ENCODE measurements at regions not wholly inside any gene's neighbourhood (a gene's known extent, or its start where the extent isn't known, plus 50 kb on each side); places are given as distances from the start of the nearest gene placed in this dataset.

GRCh38 chr6:87789198-87789899 lies 87.3 kb upstream of the AKIRIN2 start:
- FAIRE-seq: no peak
- no peak overlapping the region for H3K27ac ChIP-seq
- H3K9me3 ChIP-seq: no peaks in the 10 kb centered on the region
- no peak overlapping the region for H3K4me3 ChIP-seq
- no peak for DNase-seq
- no peak for TF ChIP-seq CTCF (IDR thresholded peaks at IDR 0.05)
- intact Hi-C loops (cut with DNase I): no loop called here
- ATAC-seq: peak in 2 of 4 donors; percentile 44 to 87
- H3K27me3 ChIP-seq: no peaks in the 10 kb centered on the region
- no peaks in the 10 kb centered on the region for H3K4me1 ChIP-seq
- no peaks in the 10 kb centered on the region for H3K36me3 ChIP-seq
- 14 to 29% methylated on average over 2 of the region's 2 CpGs for WGBS, 2 donors

- FAIRE-seq: no peak
- no peak for ATAC-seq
- Histone ChIP-seq H3K27ac (no peak overlapping the region), H3K4me1 (no peaks in the 10 kb centered on the region), H3K36me3 (no peaks in the 10 kb centered on the region), H3K27me3 (no peaks in the 10 kb centered on the region), H3K9me3 (no peaks in the 10 kb centered on the region), H3K4me3 (no peak overlapping the region)
- DNase-seq: no peak
- TF ChIP-seq CTCF (IDR thresholded peaks at IDR 0.05): no peak
- WGBS, 2 donors: 86 to 94% methylated on average over 3 of the region's 3 CpGs
- intact Hi-C loops (cut with DNase I): no loop called here
Measured at GRCh38 chr6:87788141-87788540, 86.1 kb upstream of the AKIRIN2 start.

GRCh38 chr6:87785229-87785862 lies 83.3 kb upstream of the AKIRIN2 start:
- ATAC-seq: no peak
- intact Hi-C loops (cut with DNase I): no loop called here
- H3K4me3 ChIP-seq: no peak overlapping the region
- DNase-seq: no peak
- no peaks in the 10 kb centered on the region for H3K27me3 ChIP-seq
- TF ChIP-seq CTCF (IDR thresholded peaks at IDR 0.05): no peak
- H3K9me3 ChIP-seq: no peaks in the 10 kb centered on the region
- no peak overlapping the region for H3K27ac ChIP-seq
- no peaks in the 10 kb centered on the region for H3K36me3 ChIP-seq
- no peak for FAIRE-seq
- H3K4me1 ChIP-seq: no peaks in the 10 kb centered on the region
- WGBS, 2 donors: 68 to 85% methylated on average over 2 of the region's 2 CpGs

- no peak for TF ChIP-seq CTCF (IDR thresholded peaks at IDR 0.05)
- H3K36me3 ChIP-seq: no peaks in the 10 kb centered on the region
- H3K27me3 ChIP-seq: no peaks in the 10 kb centered on the region
- 40 to 47% methylated on average over 2 of the region's 2 CpGs for WGBS, 2 donors
- FAIRE-seq (no peak), ATAC-seq (no peak), DNase-seq (no peak)
- H3K4me3 ChIP-seq: no peak overlapping the region
- intact Hi-C loops (cut with DNase I): no loop called here
- no peaks in the 10 kb centered on the region for H3K4me1 ChIP-seq
- no peaks in the 10 kb centered on the region for H3K9me3 ChIP-seq
- no peak overlapping the region for H3K27ac ChIP-seq
Measured at GRCh38 chr6:87784690-87785089, 82.7 kb upstream of the AKIRIN2 start.

- no peak overlapping the region for H3K4me3 ChIP-seq
- FAIRE-seq: no peak
- intact Hi-C loops (cut with DNase I): no loop called here
- no peak for TF ChIP-seq CTCF (IDR thresholded peaks at IDR 0.05)
- no peaks in the 10 kb centered on the region for H3K36me3 ChIP-seq
- no peaks in the 10 kb centered on the region for H3K4me1 ChIP-seq
- no peak for DNase-seq
- H3K9me3 ChIP-seq: no peaks in the 10 kb centered on the region
- no peak overlapping the region for H3K27ac ChIP-seq
- H3K27me3 ChIP-seq: no peaks in the 10 kb centered on the region
- ATAC-seq: no peak
Measured at GRCh38 chr6:87784051-87784450, 82.0 kb upstream of the AKIRIN2 start.
